Stimulated activated CD8-positive, alpha-beta memory T cell treated with anti-CD3 and anti-CD28 coated beads, Interleukin-7, amount 100 ng/mL, for 48 hours (primary cell): ENCODE measurements at regions not wholly inside any gene's neighbourhood (a gene's known extent, or its start where the extent isn't known, plus 50 kb on each side); places are given as distances from the start of the nearest gene placed in this dataset.

ENCODE experiments used
- DNase-seq, 2 donors: peaks; one replicate each; pipeline ENCODE4 v3.0.0-alpha.2; 2020; ENCODE audit warnings: low read depth in 1 of 2; ENCODE audit errors: extremely low read depth in 1 of 2

DNA sequence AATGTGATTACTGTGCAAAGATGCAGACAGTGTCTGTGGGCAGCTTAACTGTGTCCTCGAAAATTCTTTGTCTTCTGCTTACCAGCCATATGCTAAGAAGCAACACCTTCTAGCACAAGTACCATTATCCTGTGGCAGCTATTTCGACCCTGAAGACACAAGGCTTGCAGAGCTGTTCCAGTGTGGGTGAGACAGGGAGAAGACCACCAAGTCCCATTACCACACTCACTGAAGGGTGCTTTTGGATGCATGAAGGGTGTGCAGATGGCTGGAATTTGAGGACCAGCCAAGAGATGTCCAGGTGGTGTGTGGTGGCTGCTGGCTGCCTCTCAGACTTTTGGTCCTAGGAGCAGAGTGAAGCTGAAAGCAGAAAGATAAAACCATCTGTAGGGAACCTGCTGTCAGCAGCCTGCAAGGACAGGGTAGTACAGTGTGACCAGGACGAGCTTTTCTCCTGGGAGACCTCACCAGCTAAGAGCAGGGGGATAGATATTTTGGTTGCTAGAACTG is 161.8 kb downstream of the ICE1 start:
- no peak for DNase-seq

GRCh38 chr5:5583832-5584231 is 161.4 kb downstream of the ICE1 start:
- no peak for DNase-seq

DNA sequence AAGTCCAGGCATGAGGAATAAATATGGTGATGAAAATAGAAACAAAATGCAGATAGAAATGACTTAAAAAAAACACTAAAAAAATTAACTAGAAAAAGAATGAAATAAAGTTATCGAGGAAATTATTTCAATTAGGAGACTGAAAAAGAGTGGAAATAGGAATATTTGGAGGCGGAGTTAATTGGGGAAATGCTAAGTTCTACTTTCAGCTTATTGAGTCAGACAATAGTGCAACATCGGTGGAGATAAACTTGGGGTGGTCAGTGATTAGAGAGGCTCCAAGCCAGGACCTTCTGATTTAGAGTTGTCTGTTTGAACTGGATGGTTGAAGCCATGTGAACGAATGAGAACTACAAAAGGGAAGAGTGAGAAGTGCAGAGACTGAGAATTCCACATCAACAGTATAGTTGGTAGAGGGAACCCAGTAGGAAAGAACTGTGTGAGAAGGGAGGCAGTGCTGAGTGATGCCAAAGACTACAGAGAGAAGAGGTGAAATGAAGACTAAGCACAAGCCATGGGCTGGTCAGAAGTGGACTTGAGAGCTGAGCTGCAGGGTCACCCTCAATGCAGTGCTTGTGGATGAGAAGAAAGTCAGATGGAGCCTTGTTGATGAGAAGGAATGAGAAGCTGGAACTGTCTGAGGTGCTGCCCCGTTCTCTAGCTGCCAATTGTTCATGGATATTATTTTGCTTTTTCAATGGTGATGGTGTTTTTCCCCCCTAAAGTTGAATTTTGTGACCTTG is 160.7 kb downstream of the ICE1 start:
- DNase-seq, result no peak

GRCh38 chr5:5581080-5581479 is 158.6 kb downstream of the ICE1 start:
- no peak for DNase-seq

DNA sequence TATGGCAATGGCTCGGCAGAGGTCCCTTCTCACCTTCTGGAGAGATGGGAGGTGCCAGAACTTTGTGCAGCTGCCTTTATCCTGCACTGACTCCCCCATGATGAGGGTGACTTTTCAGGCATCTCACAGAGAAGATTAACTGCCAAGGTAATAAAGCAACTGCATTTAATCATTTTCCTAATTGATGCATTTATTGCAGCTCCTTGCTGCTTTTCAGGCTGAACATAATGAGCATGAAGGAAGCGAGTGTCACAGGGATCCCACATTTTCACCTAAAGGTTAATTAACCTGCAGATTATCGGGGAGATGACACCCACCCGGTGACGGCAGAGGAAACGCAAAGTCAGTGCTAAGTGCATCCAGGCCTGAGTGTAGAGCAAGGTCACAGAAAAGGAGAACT is 154.3 kb downstream of the ICE1 start:
- no peak for DNase-seq

- no peak for DNase-seq
Observed at GRCh38 chr5:5575461-5575860, 153.0 kb downstream of the ICE1 start.

DNA sequence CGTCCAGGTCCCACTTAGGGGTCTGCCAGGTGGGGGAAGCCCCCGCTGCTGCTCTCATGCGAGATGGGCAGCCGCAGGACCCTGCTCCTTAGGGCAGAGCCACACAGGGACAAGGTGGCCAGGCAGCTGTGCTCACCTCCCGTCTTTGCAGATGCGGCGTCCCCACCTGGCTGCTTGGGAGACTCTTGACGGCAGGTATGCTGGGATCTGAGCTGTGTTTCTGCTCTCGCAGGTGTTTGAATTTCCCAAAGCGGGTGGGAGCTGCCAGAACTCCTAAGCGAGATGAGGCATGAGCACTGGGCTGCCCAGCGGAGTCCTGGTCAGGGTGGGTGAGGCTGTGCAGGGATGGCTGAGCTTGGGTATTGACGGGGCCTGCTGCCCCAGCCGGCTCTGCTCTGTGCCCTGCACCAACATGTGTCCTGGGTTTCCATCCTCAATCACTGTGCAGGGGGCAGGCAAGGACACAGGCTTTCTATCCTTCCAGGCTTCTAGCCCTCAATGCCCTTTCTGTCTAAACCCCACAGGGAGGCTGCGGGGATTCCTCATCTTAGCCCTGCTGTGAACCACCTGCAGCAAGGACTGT is 151.4 kb downstream of the ICE1 start:
- no peak for DNase-seq

DNA sequence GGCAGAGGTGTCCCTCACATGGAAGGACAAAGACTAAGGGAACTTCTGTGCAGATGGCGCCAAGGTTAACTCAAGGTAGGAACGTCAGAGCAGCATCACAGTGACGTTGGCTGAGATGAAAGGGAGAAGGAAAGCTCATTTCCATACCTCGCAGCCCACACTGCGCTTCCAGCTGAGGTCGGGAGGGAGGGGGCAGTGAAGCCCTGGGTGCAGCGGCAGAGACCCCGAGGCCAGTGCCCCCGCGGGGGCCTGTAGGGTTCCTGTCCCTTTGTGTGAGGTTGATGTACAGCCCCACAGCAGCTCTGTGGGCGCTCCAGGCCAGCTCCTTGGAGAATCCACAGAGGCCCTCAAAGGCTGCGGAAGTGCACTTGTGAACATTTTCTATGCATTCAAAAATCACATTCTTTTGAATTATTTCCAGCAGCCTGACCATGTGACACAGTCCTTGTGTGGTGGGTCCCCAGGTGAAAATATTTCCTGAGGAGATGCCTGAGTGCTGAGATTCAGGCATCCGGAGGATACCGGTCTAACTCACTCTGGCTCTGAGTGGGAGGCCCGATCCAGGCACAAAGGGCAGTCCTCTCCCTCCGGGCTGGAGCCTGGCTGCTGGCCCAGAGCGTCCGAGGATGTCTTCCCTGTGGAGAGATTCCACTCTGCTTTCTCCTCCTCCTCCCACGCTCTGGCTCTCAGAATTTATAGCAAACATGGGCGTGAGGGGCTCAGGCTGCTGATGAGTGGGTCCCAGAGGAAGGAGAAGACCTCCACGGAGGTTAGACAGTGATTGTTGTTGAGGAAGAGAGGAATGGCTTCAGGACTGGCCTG is 150.7 kb downstream of the ICE1 start:
- no peak for DNase-seq

DNA sequence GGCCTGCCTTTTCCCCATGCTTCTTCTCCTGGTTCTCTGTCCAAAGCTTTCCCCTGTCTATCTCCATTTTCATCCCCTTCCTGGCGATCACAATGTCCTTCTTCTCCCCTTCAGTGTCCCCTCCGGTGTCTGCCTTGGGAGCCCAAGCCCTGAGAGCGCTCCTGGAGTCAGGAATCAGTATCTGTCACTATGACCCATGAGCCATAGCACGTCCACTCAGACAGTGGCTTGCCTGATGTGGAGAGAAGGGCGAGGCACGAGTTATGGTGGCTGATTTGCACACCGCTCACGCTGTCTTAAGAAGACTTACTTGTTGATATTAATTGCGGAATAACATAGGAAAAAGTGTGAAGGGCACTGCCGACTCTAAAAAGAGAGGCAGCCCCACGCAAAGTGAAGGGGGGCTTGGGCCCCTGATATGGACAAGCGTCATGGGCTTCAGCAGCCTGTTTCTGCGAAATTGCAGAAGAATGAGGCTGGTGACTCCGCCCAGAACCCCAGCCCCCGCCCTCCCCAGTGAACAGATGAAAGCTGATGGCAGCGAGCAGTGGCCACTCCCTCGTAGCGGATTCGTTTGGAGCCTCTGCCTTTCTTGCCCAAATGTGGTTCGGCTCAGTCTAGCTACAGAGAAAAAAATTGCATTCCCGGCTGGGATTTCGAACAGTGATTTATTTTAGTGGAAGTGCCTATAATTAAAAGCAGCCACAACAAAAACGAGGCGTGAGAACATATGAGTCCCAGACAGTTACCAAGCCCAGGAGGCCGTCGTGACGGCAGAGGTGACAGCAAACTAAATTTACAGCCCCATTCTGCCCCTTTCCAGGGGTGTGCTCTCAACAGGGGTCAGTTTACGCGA is 149.8 kb downstream of the ICE1 start:
- DNase-seq, result no peak

GRCh38 chr5:5570646-5571045 is 148.2 kb downstream of the ICE1 start:
- no peak for DNase-seq

GRCh38 chr5:5564898-5565297 is 142.4 kb downstream of the ICE1 start:
- DNase-seq, result no peak

DNA sequence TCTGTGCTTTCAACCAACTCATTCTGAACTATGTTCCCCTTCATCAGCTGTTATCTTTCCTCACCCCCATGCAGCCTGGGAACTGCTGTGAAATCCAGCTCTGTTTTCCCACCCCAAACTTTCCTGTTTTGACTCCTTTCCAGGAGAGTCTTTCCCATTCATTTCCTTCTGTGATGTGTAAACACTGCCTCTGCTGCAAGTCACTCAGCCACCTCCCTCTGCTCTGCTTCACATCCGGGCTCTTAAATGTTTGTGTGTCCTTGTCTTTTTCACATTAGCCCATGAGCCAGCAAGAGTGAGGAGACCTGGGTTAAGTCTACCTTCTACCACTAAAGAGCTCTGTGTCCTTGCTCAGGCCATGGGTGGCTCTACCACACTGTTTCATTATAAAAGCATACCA is 137.5 kb downstream of the ICE1 start:
- DNase-seq, result no peak

DNA sequence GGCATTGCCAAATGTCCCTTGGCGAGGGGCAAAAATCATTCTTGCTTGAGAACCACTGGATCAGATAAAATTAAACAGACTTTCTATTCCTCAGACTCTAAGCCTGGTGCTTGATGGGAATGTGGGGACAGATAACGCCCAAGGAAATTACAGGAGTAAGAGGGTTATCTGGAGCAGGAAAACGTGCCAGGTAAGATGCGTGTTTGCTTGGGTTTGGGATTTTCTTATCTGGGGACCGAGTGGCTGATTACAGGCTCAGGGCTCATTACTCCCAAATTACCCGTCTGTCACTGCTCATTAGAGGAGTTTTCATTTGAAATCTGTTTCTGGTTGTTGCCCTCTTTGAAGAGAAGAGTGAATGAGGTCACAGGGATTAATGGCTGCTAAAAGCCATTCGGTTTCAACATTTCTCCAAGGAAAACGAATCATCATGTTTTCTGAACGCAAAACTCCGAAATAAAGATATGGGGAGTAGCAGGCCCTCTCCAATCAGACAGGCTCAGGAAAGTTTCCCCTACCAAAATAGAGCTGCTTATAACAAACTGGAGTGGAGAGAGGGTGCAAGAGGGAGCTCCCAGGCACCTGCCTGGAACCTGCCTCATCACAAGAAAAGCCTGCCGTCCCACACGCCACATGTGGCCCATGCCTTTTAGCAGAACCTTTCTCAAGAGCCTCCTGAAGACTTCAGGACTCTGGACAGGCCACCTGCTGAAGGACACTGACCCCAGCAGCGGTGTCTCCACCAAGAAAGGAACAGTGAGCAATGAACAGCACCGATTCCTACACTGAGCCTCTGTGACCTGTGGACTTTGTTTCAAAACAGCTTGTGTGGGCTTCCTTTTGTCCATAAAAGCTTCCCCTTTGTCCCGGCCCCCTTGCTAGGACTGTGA is 136.4 kb downstream of the ICE1 start:
- DNase-seq, result no peak

DNA sequence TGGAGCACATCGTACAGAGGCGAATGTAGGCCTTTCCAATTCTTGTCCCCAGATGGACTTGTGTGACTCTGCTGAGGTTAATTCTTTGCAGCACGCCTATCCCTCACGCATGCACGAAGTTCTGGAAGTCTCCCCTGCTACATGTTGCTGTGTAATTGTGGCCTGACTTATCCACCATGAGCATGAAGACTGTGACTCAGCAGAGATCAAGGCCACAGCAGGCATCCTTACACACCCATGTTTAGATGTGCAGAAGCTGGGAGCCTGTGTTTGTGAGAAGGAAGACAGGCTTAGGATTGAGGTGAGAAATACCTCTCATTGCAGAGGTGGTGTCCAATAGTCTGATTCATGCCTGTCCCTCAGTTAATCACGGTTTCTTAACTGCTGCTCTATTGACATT is 135.6 kb downstream of the ICE1 start:
- DNase-seq, result no peak

DNA sequence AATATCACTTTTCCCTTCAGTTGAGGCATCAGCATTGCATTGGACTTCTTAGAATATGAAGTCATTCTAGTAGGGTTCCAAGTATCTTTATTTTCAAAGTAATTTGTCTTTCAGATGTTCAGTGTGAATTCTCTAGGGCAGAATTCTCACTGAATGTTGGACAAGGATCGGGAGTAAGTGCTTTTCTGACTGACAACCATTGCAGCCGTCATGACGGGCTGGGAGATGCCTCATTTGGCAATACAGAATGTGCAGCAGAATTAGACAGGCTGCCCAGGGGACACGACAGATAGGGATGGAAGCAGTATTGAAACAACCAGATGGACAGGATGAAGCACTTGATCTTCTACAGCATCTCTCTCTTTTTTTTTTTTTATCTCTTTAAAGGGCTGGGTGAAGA is 129.0 kb downstream of the ICE1 start:
- DNase-seq, result no peak

DNA sequence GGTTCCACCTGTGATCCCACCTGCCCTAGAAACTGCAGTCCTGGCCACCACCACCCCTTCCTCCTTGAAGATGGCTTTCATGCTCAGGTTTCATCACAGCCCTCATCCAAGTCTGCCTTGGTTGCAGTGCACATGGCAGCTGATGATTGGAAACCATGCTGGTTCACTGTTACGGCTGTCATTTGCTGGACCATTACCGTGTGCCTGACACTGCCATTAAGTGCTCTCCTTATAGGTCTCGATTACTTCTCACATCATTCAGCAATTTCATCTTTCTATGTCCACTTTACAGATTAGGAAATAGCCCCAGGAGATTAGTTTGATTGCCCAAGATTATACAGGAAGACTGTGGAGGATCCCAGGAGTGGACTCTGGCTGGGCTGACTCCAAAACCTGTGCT is 123.9 kb downstream of the ICE1 start:
- no peak for DNase-seq

- DNase-seq, result no peak
Observed at GRCh38 chr5:5544094-5544663, 121.7 kb downstream of the ICE1 start.

GRCh38 chr5:5542654-5543053 is 120.2 kb downstream of the ICE1 start:
- DNase-seq, result no peak

DNA sequence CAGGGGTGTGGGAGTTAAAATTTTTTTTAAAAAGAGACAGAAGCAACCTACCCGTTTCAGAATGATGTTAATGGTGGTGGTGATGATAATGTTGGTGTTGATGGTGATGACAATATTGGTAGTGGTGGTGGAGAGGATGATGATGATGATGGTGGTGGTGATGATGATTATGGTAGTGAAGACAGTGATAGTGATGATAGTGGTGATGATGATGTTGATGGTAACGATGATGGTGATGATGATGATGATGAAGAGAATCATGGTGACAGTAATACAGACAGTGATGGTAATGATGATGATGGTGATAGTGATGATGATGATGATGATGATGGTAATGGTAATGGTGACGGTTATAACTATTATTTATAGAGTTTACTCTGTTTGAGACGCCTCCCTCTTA is 117.6 kb downstream of the ICE1 start:
- no peak for DNase-seq
